ENCODE measurements at regions not wholly inside any gene's neighbourhood (a gene's known extent, or its start where the extent isn't known, plus 50 kb on each side); places are given as distances from the start of the nearest gene placed in this dataset.

DNA sequence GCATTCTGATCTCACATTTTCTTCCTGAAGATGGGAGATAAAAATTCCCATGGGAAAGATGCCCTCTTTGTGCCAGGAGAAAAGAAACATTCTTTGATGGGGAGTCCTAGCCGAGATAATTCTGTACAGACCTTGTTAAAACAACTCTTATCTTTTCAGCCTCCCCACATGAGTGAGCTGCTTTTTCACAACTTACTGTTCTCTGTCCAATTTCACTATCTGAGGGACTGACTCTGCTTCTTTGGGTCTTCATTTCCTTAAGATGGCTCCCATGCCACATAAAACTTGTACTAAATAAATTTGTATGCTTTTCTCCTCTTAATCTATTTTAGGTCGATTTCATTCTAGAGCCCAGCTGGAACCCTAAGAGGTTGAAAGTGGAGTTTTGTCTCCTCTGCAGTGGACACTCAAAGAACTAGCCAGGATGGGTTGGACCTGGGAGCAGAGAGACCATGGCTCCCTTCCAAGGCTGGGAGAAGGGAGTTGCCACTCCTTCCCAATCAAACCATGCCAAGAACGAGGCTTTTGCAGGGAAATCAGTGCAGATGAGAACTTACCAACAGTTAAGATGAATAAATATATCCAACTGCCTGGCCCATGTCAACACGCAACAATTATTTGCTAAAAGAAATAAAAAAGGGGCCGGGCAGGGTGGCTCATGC is 285.8 kb upstream of the SULF2 start:
- no peak overlapping the region for H3K4me3 ChIP-seq

DNA sequence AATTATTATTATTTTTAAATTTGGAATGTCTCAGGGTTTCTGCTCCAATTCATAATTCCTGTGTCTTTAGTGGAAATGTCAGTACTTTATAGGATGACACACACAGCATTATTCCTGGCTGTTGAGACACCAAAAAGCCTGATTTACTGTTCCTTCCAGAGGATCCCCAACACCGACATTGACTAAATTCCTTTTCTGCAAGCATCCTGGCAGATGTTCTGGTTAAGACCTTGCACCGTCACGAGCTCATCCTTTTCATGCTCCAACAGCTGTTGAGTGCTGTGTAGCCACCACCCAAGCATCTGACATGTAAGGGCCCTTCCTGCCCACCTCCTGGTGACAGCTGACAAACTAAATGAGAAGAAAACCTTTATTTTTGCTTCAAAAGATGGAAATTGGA is 284.3 kb upstream of the SULF2 start:
- Histone ChIP-seq H3K27me3 (no peaks in the 10 kb centered on the region), H3K4me1 (0 out of 20 replicates have a peak, but pooled peaks cover 0 to 4% (median 0%) of the 10 kb centered on the region in 10 experiments), H3K4me3 (no peak overlapping the region), H3K4me2 (no peak overlapping the region), H3K9me3 (replicated peaks in 1 of 11) (peaks cover 0 to 13% (median 8%) of the 10 kb centered on the region in 11 experiments; a peak in 11 of 22 replicates), H3K9ac (no peak overlapping the region), H3K36me3 (no peaks in the 10 kb centered on the region), H4K20me1 (no peaks in the 10 kb centered on the region), H3K27ac (no peak overlapping the region)
- TF ChIP-seq Cebpa-rat (IDR thresholded peaks at IDR 0.05) = no peak

More for the DNA sequence above, 285.8 kb upstream of the SULF2 start:
- H3K27ac ChIP-seq = no peak overlapping the region
- H3K9me3 ChIP-seq (replicated peaks in 1 of 11) = peaks cover 0 to 13% (median 8%) of the 10 kb centered on the region in 11 experiments; a peak in 11 of 22 replicates
- H3K9ac ChIP-seq = no peak overlapping the region
- TF ChIP-seq Cebpa-rat (IDR thresholded peaks at IDR 0.05) = no peak
- no peaks in the 10 kb centered on the region for H3K27me3 ChIP-seq
- H4K20me1 ChIP-seq = no peaks in the 10 kb centered on the region
- no peaks in the 10 kb centered on the region for H3K36me3 ChIP-seq
- no peak overlapping the region for H3K4me2 ChIP-seq
- 0 out of 20 replicates have a peak, but pooled peaks cover 0 to 4% (median 0%) of the 10 kb centered on the region in 10 experiments for H3K4me1 ChIP-seq

DNA sequence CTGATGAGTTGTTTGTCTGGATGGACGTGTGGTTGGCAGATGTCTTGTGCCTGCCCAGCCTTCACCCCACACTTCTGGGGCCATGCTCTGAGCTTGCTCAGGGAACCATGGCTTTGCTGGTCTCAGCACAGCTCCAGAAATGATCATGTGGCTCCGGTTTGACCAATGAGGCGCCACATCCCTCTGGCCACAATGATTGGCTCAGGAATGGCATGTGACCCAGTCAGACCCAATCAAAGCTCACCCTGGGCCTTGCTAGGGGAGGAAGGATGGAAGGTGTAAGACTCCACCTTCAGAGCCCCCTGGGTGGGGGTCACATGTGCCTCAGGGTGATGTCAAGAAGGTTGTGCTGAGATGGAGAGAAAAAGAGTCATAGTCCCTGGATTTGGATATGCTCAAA is 281.6 kb upstream of the SULF2 start:
- H3K27ac ChIP-seq = no peak overlapping the region
- H3K4me2 ChIP-seq = no peak overlapping the region
- 0 out of 20 replicates have a peak, but pooled peaks cover 0 to 4% (median 0%) of the 10 kb centered on the region in 10 experiments for H3K4me1 ChIP-seq
- TF ChIP-seq Cebpa-rat (IDR thresholded peaks at IDR 0.05) = no peak
- H3K27me3 ChIP-seq = no peaks in the 10 kb centered on the region
- H3K4me3 ChIP-seq = no peak overlapping the region
- H3K36me3 ChIP-seq = no peaks in the 10 kb centered on the region
- H3K9ac ChIP-seq = no peak overlapping the region
- peaks cover 0 to 15% (median 9%) of the 10 kb centered on the region in 11 experiments; a peak in 14 of 22 replicates for H3K9me3 ChIP-seq (replicated peaks in 1 of 11)
- no peaks in the 10 kb centered on the region for H4K20me1 ChIP-seq

DNA sequence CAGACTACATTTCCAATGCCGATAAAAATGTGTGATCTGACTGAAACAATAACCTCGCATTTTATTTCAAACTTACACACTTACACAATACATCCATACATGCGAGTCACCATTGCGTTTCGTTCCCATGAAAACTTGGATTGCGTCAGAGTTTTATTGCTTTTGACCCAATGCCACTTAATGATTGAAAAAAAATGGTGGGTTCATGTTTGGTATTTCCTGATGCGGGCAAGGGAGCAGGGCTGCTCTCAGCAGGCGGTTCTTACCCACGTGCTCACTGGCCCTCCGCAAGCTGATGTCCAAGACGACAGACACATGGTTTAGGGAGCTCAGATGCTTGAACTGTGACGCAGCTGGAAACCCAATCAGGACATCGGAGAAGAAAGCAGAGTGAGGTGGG is 281.0 kb upstream of the SULF2 start:
- H3K4me2 ChIP-seq = no peak overlapping the region
- no peaks in the 10 kb centered on the region for H3K36me3 ChIP-seq
- 0 out of 20 replicates have a peak, but pooled peaks cover 0 to 4% (median 0%) of the 10 kb centered on the region in 10 experiments for H3K4me1 ChIP-seq
- no peak overlapping the region for H3K27ac ChIP-seq
- TF ChIP-seq Cebpa-rat (IDR thresholded peaks at IDR 0.05) = peak in 1 of 11 experiments; percentile 39; a peak in 1 of 22 replicates
- no peaks in the 10 kb centered on the region for H4K20me1 ChIP-seq
- no peaks in the 10 kb centered on the region for H3K27me3 ChIP-seq
- peaks cover 0 to 15% (median 9%) of the 10 kb centered on the region in 11 experiments; a peak in 14 of 22 replicates for H3K9me3 ChIP-seq (replicated peaks in 1 of 11)
- H3K9ac ChIP-seq = no peak overlapping the region
- no peak overlapping the region for H3K4me3 ChIP-seq

DNA sequence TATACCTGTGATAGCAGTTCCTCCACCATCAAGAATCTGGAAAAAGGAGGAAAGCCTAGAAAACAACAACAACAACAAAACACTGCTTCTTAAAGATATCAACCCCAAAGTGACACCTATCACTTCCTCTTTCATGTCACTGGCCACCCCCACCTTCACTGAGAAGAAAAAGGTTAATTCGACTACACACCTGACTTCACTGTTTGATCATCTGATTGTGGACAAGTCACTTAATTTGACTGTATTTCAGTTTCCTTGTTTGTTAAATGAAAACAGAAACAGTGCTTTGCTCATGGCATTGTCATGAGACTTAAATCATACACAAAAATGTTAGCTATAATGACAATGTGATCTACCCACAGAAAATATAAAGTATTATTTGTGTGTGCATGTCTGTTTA is 280.6 kb upstream of the SULF2 start:
- H3K4me2 ChIP-seq = no peak overlapping the region

DNA sequence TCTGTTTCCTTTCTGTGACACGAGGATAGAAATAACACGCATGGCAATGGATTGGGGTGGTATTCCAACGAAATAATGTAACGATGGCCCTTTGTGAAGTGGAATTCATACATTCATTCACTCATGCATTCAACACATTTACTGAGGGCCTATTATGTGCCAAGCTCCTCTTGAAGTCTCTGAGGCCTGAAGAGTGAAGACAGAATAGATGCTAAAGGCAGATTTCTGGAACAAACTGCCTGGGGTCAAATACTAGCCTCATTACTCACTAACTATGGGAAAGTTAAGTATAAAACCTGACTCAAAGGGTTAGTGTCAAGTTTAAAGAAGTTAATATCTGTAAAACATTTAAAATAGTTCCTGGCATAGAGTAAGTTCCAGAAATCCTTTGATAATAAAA is 279.6 kb upstream of the SULF2 start:
- Histone ChIP-seq H3K4me3 (no peak overlapping the region), H3K36me3 (no peaks in the 10 kb centered on the region), H3K4me1 (0 out of 20 replicates have a peak, but pooled peaks cover 0 to 4% (median 0%) of the 10 kb centered on the region in 10 experiments), H3K27me3 (no peaks in the 10 kb centered on the region), H4K20me1 (no peaks in the 10 kb centered on the region), H3K4me2 (no peak overlapping the region), H3K27ac (no peak overlapping the region), H3K9ac (no peak overlapping the region), H3K9me3 (replicated peaks in 1 of 11) (peaks cover 0 to 15% (median 9%) of the 10 kb centered on the region in 11 experiments; a peak in 15 of 22 replicates)
- TF ChIP-seq Cebpa-rat (IDR thresholded peaks at IDR 0.05) = no peak

More for the DNA sequence above, 280.6 kb upstream of the SULF2 start:
- Histone ChIP-seq H3K4me3 (no peak overlapping the region), H4K20me1 (no peaks in the 10 kb centered on the region), H3K36me3 (no peaks in the 10 kb centered on the region), H3K9ac (no peak overlapping the region), H3K27me3 (no peaks in the 10 kb centered on the region), H3K27ac (no peak overlapping the region), H3K4me1 (0 out of 20 replicates have a peak, but pooled peaks cover 0 to 4% (median 0%) of the 10 kb centered on the region in 10 experiments), H3K9me3 (replicated peaks in 1 of 11) (peaks cover 0 to 15% (median 9%) of the 10 kb centered on the region in 11 experiments; a peak in 14 of 22 replicates)
- TF ChIP-seq Cebpa-rat (IDR thresholded peaks at IDR 0.05) = no peak

DNA sequence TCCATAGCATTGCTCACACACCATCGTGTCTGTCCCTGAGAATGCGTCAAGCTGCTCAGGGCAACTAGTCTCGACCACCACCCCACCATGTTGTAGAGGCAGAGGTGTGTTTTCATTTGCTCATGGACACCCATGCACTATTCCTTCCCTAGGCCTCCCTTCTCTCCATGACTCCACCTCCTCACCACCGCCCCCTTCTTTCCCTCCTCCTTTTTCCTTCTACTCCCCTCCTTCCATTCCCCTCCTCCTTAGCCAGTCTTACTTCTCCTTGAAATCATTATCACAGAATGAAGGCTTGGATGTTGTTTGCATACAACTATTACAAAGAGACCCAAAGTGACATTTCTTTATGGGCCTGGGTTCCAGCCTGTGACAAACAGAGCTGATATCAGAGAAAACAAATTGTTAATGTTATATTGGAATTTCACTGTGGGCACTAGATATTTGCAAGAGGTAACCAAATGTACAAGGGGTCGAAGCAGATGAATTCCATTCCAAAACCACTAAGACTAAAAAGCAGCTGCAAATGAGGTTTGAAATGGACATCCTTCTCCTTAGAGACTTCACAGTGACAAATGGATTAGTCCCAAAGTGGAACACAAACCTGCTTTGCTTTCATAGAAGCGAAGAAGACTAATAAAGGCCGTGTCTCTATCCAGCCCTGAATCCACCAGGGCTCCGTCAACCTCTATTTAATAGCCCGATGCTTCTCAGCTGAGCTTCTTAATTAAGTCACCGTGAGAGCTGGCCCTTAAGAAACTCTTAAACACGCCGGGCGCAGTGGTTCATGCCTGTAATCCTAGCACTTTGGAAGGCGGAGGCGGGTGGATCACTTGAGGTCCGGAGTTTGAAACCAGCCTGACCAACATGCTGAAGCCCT is 275.8 kb upstream of the SULF2 start:
- no peak overlapping the region for H3K9ac ChIP-seq
- no peaks in the 10 kb centered on the region for H3K27me3 ChIP-seq
- no peak overlapping the region for H3K27ac ChIP-seq
- H3K4me1 ChIP-seq = no peaks in the 10 kb centered on the region
- no peaks in the 10 kb centered on the region for H4K20me1 ChIP-seq
- no peak overlapping the region for H3K4me2 ChIP-seq
- H3K4me3 ChIP-seq = no peak overlapping the region
- peaks cover 0 to 5% (median 0%) of the 10 kb centered on the region in 11 experiments; a peak in 1 of 22 replicates for H3K36me3 ChIP-seq
- peaks cover 17 to 32% (median 26%) of the 10 kb centered on the region in 11 experiments for H3K9me3 ChIP-seq (replicated peaks in 1 of 11)
- TF ChIP-seq Cebpa-rat (IDR thresholded peaks at IDR 0.05) = no peak

DNA sequence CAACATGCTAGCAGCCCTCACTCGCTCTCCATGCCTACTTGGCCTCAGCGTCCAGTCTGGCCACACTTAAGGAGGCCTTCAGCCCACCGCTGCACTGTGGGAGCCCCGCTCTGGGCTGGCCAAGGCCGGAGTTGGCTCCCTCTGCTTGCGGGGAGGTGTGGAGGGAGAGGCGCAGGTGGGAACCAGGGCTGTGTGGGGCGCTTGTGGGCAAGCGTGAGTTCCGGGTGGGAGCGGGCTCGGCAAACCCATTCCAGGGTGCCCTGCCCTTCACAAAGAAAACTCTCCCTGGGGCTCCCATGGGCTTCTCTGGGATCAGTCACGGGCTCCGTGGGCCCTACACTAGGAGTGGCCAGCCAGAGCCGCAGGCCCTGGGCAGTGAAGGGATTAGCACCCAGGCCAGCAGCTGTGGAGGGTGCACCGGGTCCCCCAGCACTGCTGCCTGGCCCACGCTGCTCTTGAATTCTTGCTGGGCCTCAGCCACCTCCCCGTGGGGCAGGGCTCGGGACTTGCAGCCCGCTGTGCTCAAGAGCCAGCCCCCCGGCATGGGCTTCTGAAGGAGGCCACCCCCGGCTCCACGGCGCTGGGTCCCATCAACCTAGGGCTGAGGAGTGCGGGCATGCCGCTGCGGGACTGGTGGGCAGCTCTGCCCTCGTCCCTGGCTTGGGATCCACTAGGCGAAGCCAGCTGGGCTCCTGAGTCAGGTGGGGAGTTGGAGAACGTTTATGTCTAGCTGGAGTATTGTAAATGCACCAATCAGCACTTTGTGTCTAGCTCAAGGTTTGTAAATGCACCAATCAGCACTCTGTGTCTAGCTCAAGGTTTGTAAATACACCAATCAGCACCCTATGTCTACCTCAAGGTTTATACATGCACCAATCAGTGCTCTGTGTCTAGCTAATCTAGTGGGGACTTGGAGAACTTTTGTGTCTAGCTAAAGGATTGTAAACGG is 273.6 kb upstream of the SULF2 start:
- no peak for TF ChIP-seq Cebpa-rat (IDR thresholded peaks at IDR 0.05)
- H4K20me1 ChIP-seq = no peaks in the 10 kb centered on the region
- H3K27me3 ChIP-seq = no peaks in the 10 kb centered on the region
- peaks cover 0 to 5% (median 0%) of the 10 kb centered on the region in 11 experiments; a peak in 1 of 22 replicates for H3K36me3 ChIP-seq
- H3K9me3 ChIP-seq (replicated peaks in 1 of 11) = peaks cover 17 to 39% (median 28%) of the 10 kb centered on the region in 11 experiments
- no peak overlapping the region for H3K27ac ChIP-seq
- H3K9ac ChIP-seq = no peak overlapping the region
- no peaks in the 10 kb centered on the region for H3K4me1 ChIP-seq
- no peak overlapping the region for H3K4me3 ChIP-seq
- no peak overlapping the region for H3K4me2 ChIP-seq

All from BLaER1 treated with 17β-estradiol and CSF1 and Interleukin-3, amounts not matched to agents 10 nM and 100 nM (cell line).